ENCODE measurements at regions not wholly inside any gene's neighbourhood (a gene's known extent, or its start where the extent isn't known, plus 50 kb on each side); places are given as distances from the start of the nearest gene placed in this dataset.

DNA sequence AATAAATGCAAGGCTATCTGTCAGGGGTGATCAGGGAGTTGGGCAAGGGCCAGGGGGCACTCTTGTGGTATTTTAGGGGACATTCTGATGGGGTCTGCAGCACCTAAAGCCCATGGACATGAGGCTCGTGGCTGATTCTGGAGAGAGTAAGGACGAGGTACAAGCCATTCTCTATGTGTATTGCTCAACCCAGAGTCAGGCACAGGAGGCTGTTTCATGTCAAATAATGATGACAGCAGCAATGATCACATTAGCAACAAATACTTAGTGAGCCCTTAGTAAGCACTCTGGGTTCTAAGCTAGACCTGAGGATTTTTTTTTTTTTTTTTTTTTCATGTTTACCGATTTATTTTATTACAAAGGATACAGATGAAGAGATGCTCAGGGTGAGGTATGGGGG, 83.5 kb upstream of the THY1 start:
- in situ Hi-C loops (cut with MboI; ENCODE audit: low sequenced_read_pairs, unreplicated experiment): no loop called here
- TF ChIP-seq CTCF (IDR thresholded peaks at IDR 0.05; ENCODE audit: borderline replicate concordance, control extremely low read depth, extremely low read depth, insufficient read depth, missing control alignments): no peak
- no peak for DNase-seq (ENCODE audit: low spot score)

DNA sequence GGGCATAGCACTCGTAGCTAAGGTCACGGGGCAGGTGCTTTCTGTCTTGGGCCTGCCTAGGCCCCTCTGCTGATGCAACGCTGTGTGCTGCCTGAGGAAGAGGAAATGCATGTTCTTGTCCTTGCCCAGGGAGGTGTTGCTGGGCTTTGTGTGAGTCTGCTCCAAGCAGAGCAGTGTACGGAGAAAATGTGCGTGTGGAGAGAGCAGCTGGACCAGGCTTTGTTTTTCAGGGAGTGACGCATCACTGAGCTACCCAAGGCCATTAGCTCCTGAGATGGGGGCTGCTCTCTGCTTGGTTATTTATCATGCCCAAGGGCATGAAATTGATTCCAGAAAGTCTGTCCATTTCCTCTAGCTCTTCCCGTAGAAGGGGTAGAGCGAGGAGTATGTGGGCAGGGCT, 82.9 kb upstream of the THY1 start:
- DNase-seq (ENCODE audit: low spot score): no peak
- in situ Hi-C loops (cut with MboI; ENCODE audit: low sequenced_read_pairs, unreplicated experiment): no loop called here
- TF ChIP-seq CTCF (IDR thresholded peaks at IDR 0.05; ENCODE audit: borderline replicate concordance, control extremely low read depth, extremely low read depth, insufficient read depth, missing control alignments): no peak

DNA sequence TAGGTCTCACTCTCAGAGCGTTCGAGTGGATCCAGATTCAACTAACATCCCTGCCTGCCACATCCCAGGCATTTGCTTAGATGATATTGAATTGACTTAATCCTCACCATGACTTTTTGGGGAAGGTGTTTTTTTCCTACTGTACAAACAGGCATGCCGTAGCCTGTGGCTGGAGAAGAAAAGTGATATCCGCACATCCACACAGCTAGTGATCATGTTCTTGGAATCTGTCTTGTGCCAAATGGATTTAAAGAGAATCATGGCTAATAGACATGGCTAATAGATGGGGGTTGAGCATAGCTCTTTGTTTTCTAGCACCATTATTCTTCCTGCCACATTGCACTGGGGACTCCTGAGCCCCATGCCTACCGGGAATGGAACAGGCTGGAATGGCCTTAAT, 82.1 kb upstream of the THY1 start:
- in situ Hi-C loops (cut with MboI; ENCODE audit: low sequenced_read_pairs, unreplicated experiment): no loop called here
- TF ChIP-seq CTCF (IDR thresholded peaks at IDR 0.05; ENCODE audit: borderline replicate concordance, control extremely low read depth, extremely low read depth, insufficient read depth, missing control alignments): no peak
- no peak for DNase-seq (ENCODE audit: low spot score)

- no peak for TF ChIP-seq CTCF (IDR thresholded peaks at IDR 0.05; ENCODE audit: borderline replicate concordance, control extremely low read depth, extremely low read depth, insufficient read depth, missing control alignments)
- no peak for DNase-seq (ENCODE audit: low spot score)
- in situ Hi-C loops (cut with MboI; ENCODE audit: low sequenced_read_pairs, unreplicated experiment): no loop called here
Measured at GRCh38 chr11:119504371-119504770, 81.4 kb upstream of the THY1 start.

DNA sequence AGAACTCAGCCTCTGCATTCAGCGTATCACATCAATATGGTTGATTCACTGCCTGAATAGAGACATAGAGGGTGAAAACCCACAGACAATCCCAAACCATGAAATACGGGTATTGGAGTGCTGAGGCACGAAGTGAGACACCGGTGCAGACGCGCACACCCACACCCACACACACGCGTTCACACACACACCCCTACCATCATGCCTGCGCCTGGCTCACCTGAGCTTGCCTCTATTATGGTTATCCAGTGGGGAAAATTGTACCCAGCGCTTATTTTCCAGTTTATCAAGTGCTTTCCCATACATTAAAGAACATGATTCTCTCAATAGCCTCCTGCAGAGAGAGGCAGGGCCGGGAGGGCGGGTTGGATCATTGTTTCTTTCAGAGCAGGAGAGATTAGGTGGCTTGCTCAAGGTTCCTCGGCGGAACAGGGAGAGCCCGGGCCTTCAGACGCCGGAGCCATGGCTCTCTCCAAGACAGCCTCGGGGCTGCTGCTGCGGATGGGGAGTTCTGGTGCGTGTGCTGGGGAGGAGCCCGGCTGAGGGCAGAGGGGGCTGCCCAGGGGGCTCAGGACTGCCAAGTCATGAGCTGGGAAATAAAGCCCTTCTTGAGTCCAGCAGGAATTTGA, 78.9 kb upstream of the THY1 start:
- DNase-seq (ENCODE audit: low spot score): no peak
- TF ChIP-seq CTCF (IDR thresholded peaks at IDR 0.05; ENCODE audit: borderline replicate concordance, control extremely low read depth, extremely low read depth, insufficient read depth, missing control alignments): no peak
- in situ Hi-C loops (cut with MboI; ENCODE audit: low sequenced_read_pairs, unreplicated experiment): no loop called here

DNA sequence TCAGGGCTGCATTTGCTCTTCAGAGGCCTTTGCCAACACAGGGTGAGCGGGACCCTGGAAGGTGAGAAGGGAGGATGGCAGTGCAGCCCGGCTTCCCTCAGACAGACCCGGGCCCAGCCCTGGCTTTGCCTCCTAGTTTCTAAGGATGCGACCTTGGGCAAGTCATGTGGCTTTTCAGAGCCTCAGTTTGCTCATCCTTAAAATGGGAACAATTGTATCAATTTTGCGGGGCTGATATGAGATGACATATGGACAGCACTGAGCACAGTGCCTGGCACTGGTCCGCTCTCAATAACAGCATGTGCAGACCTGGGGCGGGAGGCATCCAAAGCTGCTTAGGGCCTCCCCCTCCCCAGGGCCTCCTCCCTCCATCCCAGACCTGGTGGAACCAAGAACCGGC, 74.7 kb upstream of the THY1 start:
- no peak for TF ChIP-seq CTCF (IDR thresholded peaks at IDR 0.05; ENCODE audit: borderline replicate concordance, control extremely low read depth, extremely low read depth, insufficient read depth, missing control alignments)
- no peak for DNase-seq (ENCODE audit: low spot score)
- in situ Hi-C loops (cut with MboI; ENCODE audit: low sequenced_read_pairs, unreplicated experiment): no loop called here

DNA sequence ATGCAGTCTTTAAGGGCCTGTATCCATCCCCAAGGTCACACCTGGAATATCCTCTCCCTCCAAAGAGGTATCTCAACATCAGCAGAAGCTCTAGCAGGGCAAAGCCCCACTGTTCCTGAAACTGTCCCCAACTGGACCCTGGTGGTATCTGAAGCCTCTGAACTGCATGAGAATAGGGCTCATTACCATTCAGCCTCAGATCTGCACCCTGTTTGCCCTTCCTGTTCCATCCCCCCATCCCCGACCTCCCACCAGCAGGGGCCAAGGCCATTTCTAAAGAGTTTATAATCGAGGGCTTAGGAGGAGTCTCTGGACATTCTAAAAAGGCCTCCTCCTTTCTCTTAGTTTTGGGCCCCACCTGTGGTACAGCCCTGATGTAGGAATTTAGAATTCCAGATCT, 74.0 kb upstream of the THY1 start:
- in situ Hi-C loops (cut with MboI; ENCODE audit: low sequenced_read_pairs, unreplicated experiment): no loop called here
- TF ChIP-seq CTCF (IDR thresholded peaks at IDR 0.05; ENCODE audit: borderline replicate concordance, control extremely low read depth, extremely low read depth, insufficient read depth, missing control alignments): no peak
- no peak for DNase-seq (ENCODE audit: low spot score)
